H1 (cell line): ENCODE measurements at regions not wholly inside any gene's neighbourhood (a gene's known extent, or its start where the extent isn't known, plus 50 kb on each side); places are given as distances from the start of the nearest gene placed in this dataset.

ENCODE experiments used
- CEBPB ChIP-seq: IDR thresholded peaks from 2 replicates; pipeline ENCODE4 v1.6.1; 2012; ENCODE audit warnings: low read depth, low read length
- EZH2 ChIP-seq: fragments of 200-600 bp; sonication (generic); IDR thresholded peaks from 2 replicates; pipeline ENCODE4 v1.7.1; 2012; ENCODE audit warnings: low read depth, mild to moderate bottlenecking, moderate library complexity, low read length, inconsistent platforms; ENCODE audit not compliant: severe bottlenecking
- GABPA ChIP-seq: IDR thresholded peaks from 2 replicates; pipeline ENCODE4 v1.6.1; 2011; ENCODE audit warnings: mild to moderate bottlenecking, low read length, moderate library complexity, borderline replicate concordance; ENCODE audit not compliant: insufficient read depth
- JUN ChIP-seq: IDR thresholded peaks from 2 replicates; pipeline ENCODE4 v1.6.1; 2011; ENCODE audit warnings: low read depth, mild to moderate bottlenecking, improper control_type of control experiment, low read length
- RNF2 ChIP-seq: fragments of 200-900, 300-1000 bp; sonication (generic); IDR thresholded peaks from 2 replicates; pipeline ENCODE4 v1.7.1; 2016; ENCODE audit warnings: borderline replicate concordance, low read depth, mild to moderate bottlenecking, antibody characterized with exemption, low read length; ENCODE audit not compliant: poor library complexity, severe bottlenecking; ENCODE audit errors: missing control alignments
- SIRT6 ChIP-seq: IDR thresholded peaks from one replicate; pipeline ENCODE4 v1.7.1; 2012; ENCODE audit warnings: low read length, inconsistent platforms
- TEAD4 ChIP-seq: IDR thresholded peaks from 2 replicates; pipeline ENCODE4 v1.6.1; 2012; ENCODE audit warnings: low read depth, low read length, inconsistent platforms, mixed read lengths

DNA sequence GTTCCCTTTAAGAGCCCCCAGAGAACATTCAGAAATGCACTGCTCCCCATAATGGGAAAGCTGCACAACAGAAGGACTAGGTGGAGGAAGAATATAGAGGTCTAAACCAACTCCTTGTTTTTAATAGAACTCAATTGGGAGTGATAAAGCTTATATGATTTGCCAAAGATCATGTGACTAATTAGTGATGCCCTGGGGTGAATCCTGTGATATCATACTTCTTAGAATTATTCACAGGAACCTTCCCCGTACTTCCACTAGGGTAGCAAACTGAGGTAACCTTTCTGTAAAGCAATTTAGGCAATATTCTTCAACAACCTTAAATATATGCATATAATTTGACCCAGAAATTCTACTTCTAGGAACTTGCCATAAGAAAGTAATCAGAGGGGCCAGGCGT, 84.4 kb downstream of the TFAP2A start (continued):
- TF ChIP-seq GABPA (no peak), CEBPB (no peak), JUN (no peak), TEAD4 (no peak), EZH2 (no peak), RNF2 (no peak), SIRT6 (no peak)
